ENCODE measurements at regions not wholly inside any gene's neighbourhood (a gene's known extent, or its start where the extent isn't known, plus 50 kb on each side); places are given as distances from the start of the nearest gene placed in this dataset.
"Not testable (repeated sequence)": the region's sequence is repeated elsewhere in the genome, so short reads cannot be mapped to it uniquely, and the experiment has no call there.

- Mint-ChIP-seq H3K27ac (no peak overlapping the region), H3K36me3 (ENCODE audit: low read depth) (no peaks in the 10 kb centered on the region), H3K4me3 (no peak overlapping the region), H3K9me3 (no peaks in the 10 kb centered on the region), H3K27me3 (peaks cover 17% of the 10 kb centered on the region), H3K4me1 (ENCODE audit: low read depth) (no peaks in the 10 kb centered on the region)
- intact Hi-C loops (cut with DNase I, micrococcal nuclease), result no loop called here
- Histone ChIP-seq H3K27me3 (ENCODE audit: control insufficient read depth in 1 of 2, insufficient read depth in 2 of 2, low read length in 2 of 2) (peaks cover 3% of the 10 kb centered on the region in 2 experiments), H3K27ac (ENCODE audit: low read depth in 1 of 2, low read length in 2 of 2) (no peak overlapping the region), H3K36me3 (ENCODE audit: insufficient read depth, low read length) (no peaks in the 10 kb centered on the region), H3K4me1 (ENCODE audit: insufficient read depth, low read length) (no peaks in the 10 kb centered on the region), H3K9me3 (ENCODE audit: control insufficient read depth in 1 of 2, insufficient read depth in 1 of 2, low read length in 2 of 2) (no peaks in the 10 kb centered on the region), H3K4me3 (ENCODE audit: low read length) (no peak overlapping the region)
- ChIA-PET POLR2A (no interaction called here), CTCF (no interaction called here)
- no peak for TF ChIP-seq CTCF (IDR thresholded peaks at IDR 0.05)
- ATAC-seq (ENCODE audit: poor library complexity) (no peak), DNase-seq (no peak)
Observed at GRCh38 chr7:156378806-156379205, 261.8 kb upstream of the RNF32 start.

- TF ChIP-seq CTCF (IDR thresholded peaks at IDR 0.05), result no peak
- Histone ChIP-seq H3K36me3 (ENCODE audit: insufficient read depth, low read length) (no peaks in the 10 kb centered on the region), H3K27ac (ENCODE audit: low read depth in 1 of 2, low read length in 2 of 2) (no peak overlapping the region), H3K4me3 (ENCODE audit: low read length) (no peak overlapping the region), H3K4me1 (ENCODE audit: insufficient read depth, low read length) (no peaks in the 10 kb centered on the region), H3K9me3 (ENCODE audit: control insufficient read depth in 1 of 2, insufficient read depth in 1 of 2, low read length in 2 of 2) (no peaks in the 10 kb centered on the region), H3K27me3 (ENCODE audit: control insufficient read depth in 1 of 2, insufficient read depth in 2 of 2, low read length in 2 of 2) (peaks cover 3% of the 10 kb centered on the region in 2 experiments)
- H3K27me3 Mint-ChIP-seq, result peaks cover 17% of the 10 kb centered on the region
- intact Hi-C loops (cut with DNase I, micrococcal nuclease), result no loop called here
- POLR2A ChIA-PET, result no interaction called here
- H3K4me1 Mint-ChIP-seq (ENCODE audit: low read depth), result no peaks in the 10 kb centered on the region
- no peak overlapping the region for H3K27ac Mint-ChIP-seq
- no peak for DNase-seq
- H3K36me3 Mint-ChIP-seq (ENCODE audit: low read depth), result no peaks in the 10 kb centered on the region
- CTCF ChIA-PET, result no interaction called here
- no peak overlapping the region for H3K4me3 Mint-ChIP-seq
- peaks cover 3% of the 10 kb centered on the region for H3K9me3 Mint-ChIP-seq
- ATAC-seq (ENCODE audit: poor library complexity), result no peak
Observed at GRCh38 chr7:156376317-156376716, 264.3 kb upstream of the RNF32 start.

GRCh38 chr7:156374335-156374734 lies 266.2 kb upstream of the RNF32 start:
- no peak for DNase-seq
- POLR2A ChIA-PET, result no interaction called here
- CTCF ChIA-PET, result no interaction called here
- H3K9me3 ChIP-seq (ENCODE audit: control insufficient read depth in 1 of 2, insufficient read depth in 1 of 2, low read length in 2 of 2), result no peaks in the 10 kb centered on the region
- no peak for TF ChIP-seq CTCF (IDR thresholded peaks at IDR 0.05)
- Mint-ChIP-seq H3K27me3 (peaks cover 17% of the 10 kb centered on the region), H3K4me3 (no peak overlapping the region), H3K27ac (no peak overlapping the region), H3K36me3 (ENCODE audit: low read depth) (no peaks in the 10 kb centered on the region), H3K9me3 (peaks cover 3% of the 10 kb centered on the region), H3K4me1 (ENCODE audit: low read depth) (no peaks in the 10 kb centered on the region)
- H3K27me3 ChIP-seq (ENCODE audit: control insufficient read depth in 1 of 2, insufficient read depth in 2 of 2, low read length in 2 of 2), result peaks cover 3% of the 10 kb centered on the region in 2 experiments
- H3K4me3 ChIP-seq (ENCODE audit: low read length), result no peak overlapping the region
- H3K27ac ChIP-seq (ENCODE audit: low read depth in 1 of 2, low read length in 2 of 2), result no peak overlapping the region
- H3K4me1 ChIP-seq (ENCODE audit: insufficient read depth, low read length), result no peaks in the 10 kb centered on the region
- intact Hi-C loops (cut with DNase I, micrococcal nuclease), result no loop called here
- no peaks in the 10 kb centered on the region for H3K36me3 ChIP-seq (ENCODE audit: insufficient read depth, low read length)
- no peak for ATAC-seq (ENCODE audit: poor library complexity)

GRCh38 chr7:156369929-156370328 lies 270.6 kb upstream of the RNF32 start:
- H3K36me3 Mint-ChIP-seq (ENCODE audit: low read depth); H3K27ac ChIP-seq (ENCODE audit: low read depth in 1 of 2, low read length in 2 of 2); H3K27ac Mint-ChIP-seq; POLR2A ChIA-PET; H3K4me3 ChIP-seq (ENCODE audit: low read length); H3K36me3 ChIP-seq (ENCODE audit: insufficient read depth, low read length); H3K4me1 Mint-ChIP-seq (ENCODE audit: low read depth); H3K9me3 Mint-ChIP-seq; CTCF ChIA-PET; DNase-seq; H3K4me3 Mint-ChIP-seq; H3K27me3 Mint-ChIP-seq; H3K4me1 ChIP-seq (ENCODE audit: insufficient read depth, low read length); ATAC-seq (ENCODE audit: poor library complexity); H3K9me3 ChIP-seq (ENCODE audit: control insufficient read depth in 1 of 2, insufficient read depth in 1 of 2, low read length in 2 of 2); H3K27me3 ChIP-seq (ENCODE audit: control insufficient read depth in 1 of 2, insufficient read depth in 2 of 2, low read length in 2 of 2); intact Hi-C loops (cut with DNase I, micrococcal nuclease): not testable (repeated sequence)

Measured in CD4-positive, alpha-beta T cell (primary cell).